ENCODE measurements at regions not wholly inside any gene's neighbourhood (a gene's known extent, or its start where the extent isn't known, plus 50 kb on each side); places are given as distances from the start of the nearest gene placed in this dataset.

- TF ChIP-seq CTCF (IDR thresholded peaks at IDR 0.05) = no peak
Observed at GRCh38 chr7:131188367-131189339, 139.0 kb upstream of the MKLN1 start.

- no peak for TF ChIP-seq CTCF (IDR thresholded peaks at IDR 0.05)
Observed at GRCh38 chr7:131189488-131189887, 138.2 kb upstream of the MKLN1 start.

- TF ChIP-seq CTCF (IDR thresholded peaks at IDR 0.05) = no peak
Observed at GRCh38 chr7:131190146-131190545, 137.5 kb upstream of the MKLN1 start.

GRCh38 chr7:131190581-131190980, 137.1 kb upstream of the MKLN1 start:
- TF ChIP-seq CTCF (IDR thresholded peaks at IDR 0.05) = no peak

GRCh38 chr7:131194070-131194865, 133.4 kb upstream of the MKLN1 start:
- TF ChIP-seq CTCF (IDR thresholded peaks at IDR 0.05) = no peak

GRCh38 chr7:131196803-131197202, 130.9 kb upstream of the MKLN1 start:
- no peak for TF ChIP-seq CTCF (IDR thresholded peaks at IDR 0.05)

GRCh38 chr7:131197920-131198615, 129.6 kb upstream of the MKLN1 start:
- TF ChIP-seq CTCF (IDR thresholded peaks at IDR 0.05) = no peak

Measured in LNCAP (cell line).